ENCODE measurements at regions not wholly inside any gene's neighbourhood (a gene's known extent, or its start where the extent isn't known, plus 50 kb on each side); places are given as distances from the start of the nearest gene placed in this dataset.

DNA sequence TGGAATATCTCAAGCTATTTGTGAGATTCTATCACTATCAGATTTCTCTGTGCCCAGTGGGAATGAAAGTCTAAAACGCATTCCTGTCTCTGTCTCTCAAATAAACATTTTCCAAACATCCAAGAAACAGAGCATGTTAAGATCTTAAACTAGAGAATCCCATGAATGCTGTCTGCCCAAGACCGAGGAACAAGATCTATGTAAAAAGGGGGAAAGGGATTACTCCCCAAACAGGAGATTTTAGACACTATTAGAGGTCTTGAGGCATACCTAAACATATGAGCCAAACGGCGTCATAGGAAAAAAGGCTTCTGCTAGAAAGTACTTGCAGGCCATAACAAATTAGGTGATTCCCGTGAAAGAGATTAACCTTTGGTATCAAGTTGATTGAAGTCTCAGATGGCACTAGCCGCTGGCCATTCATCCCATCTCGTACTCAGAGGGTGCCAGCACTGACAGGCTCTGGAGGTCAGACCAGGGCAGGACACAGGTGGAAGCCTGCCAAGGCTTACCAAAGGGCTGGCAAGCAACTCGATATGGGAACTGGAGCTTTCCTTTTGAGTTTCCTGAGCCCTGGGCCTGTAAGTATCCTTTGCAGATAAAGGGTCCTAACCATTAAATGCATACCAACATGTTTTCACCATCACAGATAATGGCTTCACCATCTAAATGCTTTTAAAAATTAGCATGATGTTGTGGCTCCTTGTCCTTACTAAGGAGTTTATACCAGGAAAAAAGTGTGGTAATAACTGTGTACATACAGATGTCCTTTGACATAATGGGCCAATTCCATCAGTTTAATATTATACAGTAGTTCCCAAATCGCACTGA, 225.2 kb downstream of the FOXO1 start:
- TF ChIP-seq, protein P1, sequence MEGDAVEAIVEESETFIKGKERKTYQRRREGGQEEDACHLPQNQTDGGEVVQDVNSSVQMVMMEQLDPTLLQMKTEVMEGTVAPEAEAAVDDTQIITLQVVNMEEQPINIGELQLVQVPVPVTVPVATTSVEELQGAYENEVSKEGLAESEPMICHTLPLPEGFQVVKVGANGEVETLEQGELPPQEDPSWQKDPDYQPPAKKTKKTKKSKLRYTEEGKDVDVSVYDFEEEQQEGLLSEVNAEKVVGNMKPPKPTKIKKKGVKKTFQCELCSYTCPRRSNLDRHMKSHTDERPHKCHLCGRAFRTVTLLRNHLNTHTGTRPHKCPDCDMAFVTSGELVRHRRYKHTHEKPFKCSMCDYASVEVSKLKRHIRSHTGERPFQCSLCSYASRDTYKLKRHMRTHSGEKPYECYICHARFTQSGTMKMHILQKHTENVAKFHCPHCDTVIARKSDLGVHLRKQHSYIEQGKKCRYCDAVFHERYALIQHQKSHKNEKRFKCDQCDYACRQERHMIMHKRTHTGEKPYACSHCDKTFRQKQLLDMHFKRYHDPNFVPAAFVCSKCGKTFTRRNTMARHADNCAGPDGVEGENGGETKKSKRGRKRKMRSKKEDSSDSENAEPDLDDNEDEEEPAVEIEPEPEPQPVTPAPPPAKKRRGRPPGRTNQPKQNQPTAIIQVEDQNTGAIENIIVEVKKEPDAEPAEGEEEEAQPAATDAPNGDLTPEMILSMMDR (IDR thresholded peaks at IDR 0.05; ENCODE audit: extremely low read depth, missing control alignments) = no peak
- DNase-seq (ENCODE audit: low spot score) = no peak

DNA sequence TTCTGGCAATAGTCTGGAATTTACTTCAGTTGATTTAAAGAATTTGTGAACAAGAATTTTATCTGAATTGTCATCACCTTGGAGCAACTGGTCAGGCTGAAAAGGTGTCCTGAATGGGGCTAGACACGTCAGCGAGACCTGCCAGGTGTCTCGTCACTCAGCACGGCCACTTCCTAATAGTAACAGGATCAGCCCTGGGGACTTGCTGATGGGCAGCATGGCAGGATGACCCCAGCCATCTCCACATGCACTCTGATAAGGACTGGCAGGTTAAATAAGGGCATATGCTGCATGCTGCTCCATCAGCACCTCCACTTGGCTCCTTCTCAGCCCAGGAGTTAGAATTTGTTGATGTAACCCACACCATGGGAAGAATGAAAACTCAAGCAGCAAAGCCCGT, 224.2 kb downstream of the FOXO1 start:
- TF ChIP-seq, protein P1 (IDR thresholded peaks at IDR 0.05; ENCODE audit: extremely low read depth, missing control alignments) = no peak
- DNase-seq (ENCODE audit: low spot score) = no peak

DNA sequence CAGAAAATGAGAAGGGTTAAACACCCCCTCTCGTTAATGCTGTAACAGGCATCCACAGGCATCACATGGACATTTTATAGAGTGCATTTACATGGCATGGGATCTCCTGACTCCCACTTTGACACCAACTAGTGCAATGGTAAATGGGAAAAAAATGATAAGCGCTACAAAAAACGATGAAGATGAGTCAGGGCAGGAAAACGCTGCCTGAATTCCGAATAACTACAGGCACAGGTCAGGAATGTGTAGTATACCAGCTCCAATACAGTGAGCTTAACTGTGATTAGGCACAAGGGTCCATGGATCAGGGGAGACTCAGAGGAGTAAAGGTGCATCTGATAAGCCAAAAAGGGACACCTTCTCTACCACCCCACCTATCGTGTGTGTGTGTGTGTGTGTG, 223.6 kb downstream of the FOXO1 start:
- TF ChIP-seq, protein P1 (IDR thresholded peaks at IDR 0.05; ENCODE audit: extremely low read depth, missing control alignments) = no peak
- DNase-seq (ENCODE audit: low spot score) = no peak

DNA sequence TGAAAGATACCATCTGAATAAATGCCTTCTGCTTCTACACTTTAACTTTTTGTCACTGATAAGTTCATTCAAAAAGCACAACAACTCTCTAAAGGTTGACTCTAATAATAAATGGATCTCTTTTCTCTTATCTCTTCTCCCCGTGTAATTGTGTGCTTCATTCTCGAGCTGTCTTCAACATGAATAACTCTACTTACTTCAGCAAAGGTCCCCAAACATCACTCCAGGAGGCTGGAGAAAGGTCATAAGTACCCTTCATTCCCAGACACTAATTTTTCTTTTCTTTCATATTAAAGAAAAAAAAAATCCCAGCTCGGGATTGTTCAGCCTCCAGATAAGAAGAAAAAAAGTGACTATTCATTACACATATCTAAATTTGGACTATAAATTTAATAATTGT, 222.2 kb downstream of the FOXO1 start:
- TF ChIP-seq, protein P1 (IDR thresholded peaks at IDR 0.05; ENCODE audit: extremely low read depth, missing control alignments) = no peak
- no peak for DNase-seq (ENCODE audit: low spot score)

DNA sequence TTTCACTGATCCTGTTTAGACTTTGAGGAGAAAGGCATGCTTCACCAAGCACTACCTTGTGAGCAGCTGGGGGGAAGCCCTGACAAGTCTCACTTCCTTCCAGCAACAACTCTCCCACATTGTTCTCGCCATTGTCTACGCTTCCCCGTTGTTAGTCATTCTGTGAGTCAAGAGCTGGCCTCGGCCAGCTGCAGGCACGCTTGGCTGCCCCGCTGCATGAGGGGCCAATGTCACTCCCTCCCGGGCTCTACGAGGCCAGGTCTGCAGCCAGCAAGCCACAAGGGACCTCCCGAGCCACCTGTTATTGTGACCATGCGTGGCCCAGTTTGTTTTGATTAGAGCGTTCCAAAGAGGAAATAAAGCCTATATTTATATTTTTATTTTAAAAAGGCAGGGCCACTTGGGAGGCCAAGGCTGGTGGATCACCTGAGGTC, 220.9 kb downstream of the FOXO1 start:
- TF ChIP-seq, protein P1 (IDR thresholded peaks at IDR 0.05; ENCODE audit: extremely low read depth, missing control alignments) = no peak
- peak; percentile 88 for DNase-seq (ENCODE audit: low spot score)

DNA sequence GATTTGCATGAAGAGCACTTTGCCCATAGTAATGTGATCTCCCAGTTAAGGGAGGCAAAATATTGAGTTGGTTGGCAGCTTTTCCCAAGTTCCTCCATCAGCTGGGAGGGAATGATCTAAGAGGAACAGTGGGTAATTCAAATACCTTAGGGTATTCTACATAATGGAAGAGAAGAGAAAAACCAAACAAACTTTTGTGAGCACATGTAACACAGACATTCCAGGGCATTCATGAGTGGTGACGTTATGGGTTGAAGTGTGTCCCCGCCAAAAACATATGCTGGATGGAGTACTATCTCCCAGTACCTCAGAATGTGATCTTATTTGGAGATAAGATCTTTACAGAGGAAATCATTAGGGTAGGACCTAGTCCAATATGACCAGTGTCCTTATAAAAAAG, 220.1 kb downstream of the FOXO1 start:
- TF ChIP-seq, protein P1 (IDR thresholded peaks at IDR 0.05; ENCODE audit: extremely low read depth, missing control alignments) = no peak
- DNase-seq (ENCODE audit: low spot score) = no peak

DNA sequence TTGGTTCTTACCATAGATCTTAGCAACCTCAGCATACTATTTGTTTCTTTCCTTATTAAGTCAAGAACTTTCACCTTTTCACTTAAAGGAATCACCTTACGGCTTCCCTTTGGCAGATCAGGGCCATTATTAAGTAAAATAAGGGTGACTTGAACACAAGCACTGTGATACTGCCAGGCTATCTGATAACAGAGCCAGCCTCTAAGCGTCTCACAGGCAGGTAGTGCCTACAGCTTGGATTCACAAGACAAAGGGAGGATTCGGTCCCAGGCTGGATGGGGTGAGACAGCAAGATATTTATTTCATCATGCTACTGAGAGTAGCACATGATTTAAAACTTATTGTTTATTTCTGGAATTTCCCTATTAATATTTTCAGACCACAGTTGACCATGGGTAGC, 218.6 kb downstream of the FOXO1 start:
- no peak for DNase-seq (ENCODE audit: low spot score)
- TF ChIP-seq, protein P1 (IDR thresholded peaks at IDR 0.05; ENCODE audit: extremely low read depth, missing control alignments) = no peak

Measured in GM20000 (cell line).